GM10266 (cell line): ENCODE measurements at regions not wholly inside any gene's neighbourhood (a gene's known extent, or its start where the extent isn't known, plus 50 kb on each side); places are given as distances from the start of the nearest gene placed in this dataset.
"Not testable (repeated sequence)": the region's sequence is repeated elsewhere in the genome, so short reads cannot be mapped to it uniquely, and the experiment has no call there.

Experiments
- DNase-seq: peaks from one replicate; pipeline ENCODE4 v3.0.0; 2012; ENCODE audit errors: extremely low spot score
- CTCF ChIP-seq: IDR thresholded peaks from 2 replicates; pipeline ENCODE4 v1.5.1; 2012; ENCODE audit warnings: mild to moderate bottlenecking, low read depth; ENCODE audit not compliant: control insufficient read depth, insufficient read depth; ENCODE audit errors: missing control alignments

DNA sequence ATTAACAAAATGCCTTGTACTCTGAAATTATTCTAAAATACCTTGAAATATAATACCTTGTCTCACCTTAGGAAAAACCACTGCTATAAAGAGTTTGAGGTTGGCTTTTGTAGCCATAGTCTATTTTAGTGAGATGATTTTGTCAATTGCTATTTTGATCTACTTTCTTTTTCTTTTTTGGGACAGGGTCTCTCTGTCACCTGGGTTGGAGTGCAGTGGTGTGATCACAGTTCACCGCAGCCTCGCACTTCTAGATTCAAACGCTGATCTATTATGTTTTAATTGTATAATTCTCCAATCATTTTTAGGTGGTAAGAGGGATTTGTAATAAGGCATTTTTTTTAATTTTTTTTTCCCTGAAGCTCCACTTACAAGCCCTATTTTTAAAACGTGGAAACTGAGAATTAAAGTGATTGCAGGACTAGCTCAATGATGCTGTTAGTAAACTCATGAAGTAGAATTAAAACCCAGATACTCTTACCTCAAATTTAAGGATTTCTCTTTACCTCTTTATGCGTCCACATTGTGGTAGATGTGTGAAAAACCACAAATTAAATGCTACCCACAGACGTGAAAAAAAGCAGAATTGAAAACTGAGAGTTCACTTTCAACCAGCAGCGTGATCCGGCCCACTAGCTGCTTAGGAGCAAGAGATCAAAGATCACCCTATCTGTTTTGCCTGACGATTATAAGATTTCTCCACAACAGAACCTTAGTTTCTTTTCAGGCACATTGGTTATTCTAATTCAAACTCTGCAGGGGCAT is 384.2 kb downstream of the CGGBP1 start:
- DNase-seq = peak; percentile 30
- no peak for TF ChIP-seq CTCF

GRCh38 chr3:87673132-87673531 is 385.7 kb downstream of the CGGBP1 start:
- no peak for TF ChIP-seq CTCF
- no peak for DNase-seq

- TF ChIP-seq CTCF = no peak
- no peak for DNase-seq
Observed at GRCh38 chr3:87654184-87654583, 377.8 kb upstream of the POU1F1 start.

DNA sequence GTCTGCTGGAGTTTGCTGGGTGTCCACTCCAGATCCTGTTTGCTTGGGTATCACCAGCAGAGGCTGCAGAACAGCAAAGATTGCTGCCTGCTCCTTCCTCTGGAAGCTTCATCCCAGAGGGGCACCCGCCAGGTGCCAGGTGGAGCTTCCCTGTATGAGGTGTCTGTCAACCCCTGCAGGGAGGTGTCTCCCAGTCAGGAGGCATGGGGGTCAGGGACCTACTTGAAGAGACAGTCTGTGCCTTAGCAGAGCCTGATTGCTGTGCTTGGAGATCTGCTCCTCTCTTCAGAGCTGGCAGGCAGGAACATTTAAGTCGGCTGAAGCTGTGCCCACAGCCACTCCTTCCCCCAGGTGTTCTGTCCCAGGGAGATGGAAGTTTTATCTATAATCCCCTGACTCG is 376.8 kb upstream of the POU1F1 start:
- DNase-seq = not testable (repeated sequence)

- TF ChIP-seq CTCF = no peak
- no peak for DNase-seq
Observed at GRCh38 chr3:87634426-87634825, 358.0 kb upstream of the POU1F1 start.

- no peak for DNase-seq
- TF ChIP-seq CTCF = no peak
Observed at GRCh38 chr3:87627316-87627715, 350.9 kb upstream of the POU1F1 start.

DNA sequence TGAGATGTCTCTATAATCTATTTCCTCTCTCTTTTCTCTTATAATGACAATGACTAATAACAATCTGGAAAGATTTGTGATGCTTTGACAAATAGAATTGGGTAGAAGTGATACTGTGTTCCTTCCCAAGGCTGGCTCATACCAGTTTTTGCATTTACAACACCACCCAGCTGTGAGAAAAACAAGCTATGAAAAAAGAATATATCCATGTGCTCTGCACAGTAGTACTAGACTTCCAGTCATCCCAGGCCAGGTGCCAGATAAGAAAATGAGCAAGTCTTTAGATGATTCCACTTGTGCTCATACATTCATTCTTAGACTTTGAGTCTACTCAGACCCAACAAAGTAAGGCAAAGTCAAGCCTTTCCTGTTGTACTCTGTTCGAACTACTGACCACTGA is 350.2 kb upstream of the POU1F1 start:
- no peak for DNase-seq
- no peak for TF ChIP-seq CTCF

DNA sequence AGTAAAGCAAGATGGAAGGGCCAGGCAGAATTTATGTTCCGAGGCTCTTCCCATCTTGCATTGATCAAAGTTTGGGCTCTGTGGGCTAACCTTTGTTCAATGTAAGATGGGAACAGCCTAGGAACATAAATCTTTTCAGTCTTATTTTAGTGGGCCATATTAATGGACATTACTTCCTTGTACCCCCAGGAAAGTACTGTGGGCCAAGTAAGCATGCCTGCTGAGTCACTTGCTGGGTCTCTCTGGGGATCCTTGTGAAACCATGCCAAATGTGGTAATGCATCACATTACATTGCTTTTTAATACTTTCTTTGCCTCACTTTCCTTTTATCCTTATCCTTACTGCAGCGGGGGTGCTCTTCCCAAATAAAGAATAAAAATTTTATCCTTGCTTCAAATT is 349.5 kb upstream of the POU1F1 start:
- no peak for TF ChIP-seq CTCF

More for the DNA sequence above, 349.5 kb upstream of the POU1F1 start:
- no peak for DNase-seq
